ENCODE measurements at regions not wholly inside any gene's neighbourhood (a gene's known extent, or its start where the extent isn't known, plus 50 kb on each side); places are given as distances from the start of the nearest gene placed in this dataset.

GRCh38 chr18:64253222-64253621 lies 104.3 kb upstream of the LINC00305 start:
- Histone ChIP-seq H3K27ac (no peak overlapping the region), H3K36me3 (no peaks in the 10 kb centered on the region), H3K4me3 (no peak overlapping the region), H3K4me1 (replicated peaks) (no peaks in the 10 kb centered on the region), H3K9me3 (no peaks in the 10 kb centered on the region), H3K27me3 (replicated peaks; ENCODE audit: insufficient read depth) (no peaks in the 10 kb centered on the region)
- WGBS: 91% methylated on average over 4 of the region's 4 CpGs
- intact Hi-C loops (cut with DNase I): no loop called here
- no peak for TF ChIP-seq CTCF (IDR thresholded peaks at IDR 0.05)
- no peak for TF ChIP-seq POLR2A (IDR thresholded peaks at IDR 0.05)
- no peak for TF ChIP-seq POLR2AphosphoS5 (IDR thresholded peaks at IDR 0.05)
- no peak for DNase-seq (ENCODE audit: low spot score)

- no peaks in the 10 kb centered on the region for H3K4me1 ChIP-seq (replicated peaks)
- H3K36me3 ChIP-seq: no peaks in the 10 kb centered on the region
- TF ChIP-seq POLR2AphosphoS5 (IDR thresholded peaks at IDR 0.05): no peak
- no peak for TF ChIP-seq CTCF (IDR thresholded peaks at IDR 0.05)
- TF ChIP-seq POLR2A (IDR thresholded peaks at IDR 0.05): no peak
- H3K4me3 ChIP-seq: no peak overlapping the region
- intact Hi-C loops (cut with DNase I): no loop called here
- H3K27me3 ChIP-seq (replicated peaks; ENCODE audit: insufficient read depth): no peaks in the 10 kb centered on the region
- H3K27ac ChIP-seq: no peak overlapping the region
- H3K9me3 ChIP-seq: no peaks in the 10 kb centered on the region
- WGBS: 86% methylated on average over 8 of the region's 8 CpGs
- DNase-seq (ENCODE audit: low spot score): no peak
These were observed 99.9 kb upstream of the LINC00305 start for GRCh38 chr18:64248836-64249235.

- no peak for DNase-seq (ENCODE audit: low spot score)
- TF ChIP-seq CTCF (IDR thresholded peaks at IDR 0.05) (no peak), POLR2AphosphoS5 (IDR thresholded peaks at IDR 0.05) (no peak), POLR2A (IDR thresholded peaks at IDR 0.05) (no peak)
- 69% methylated on average over 2 of the region's 2 CpGs for WGBS
These were observed 96.4 kb upstream of the LINC00305 start for GRCh38 chr18:64245126-64245861.

GRCh38 chr18:64244571-64244970 lies 95.7 kb upstream of the LINC00305 start:
- DNase-seq (ENCODE audit: low spot score): no peak
- Histone ChIP-seq H3K9me3 (no peaks in the 10 kb centered on the region), H3K36me3 (no peaks in the 10 kb centered on the region), H3K27me3 (replicated peaks; ENCODE audit: insufficient read depth) (no peaks in the 10 kb centered on the region), H3K4me1 (replicated peaks) (no peaks in the 10 kb centered on the region), H3K4me3 (no peak overlapping the region), H3K27ac (no peak overlapping the region)
- intact Hi-C loops (cut with DNase I): no loop called here
- 88% methylated on average over 4 of the region's 4 CpGs for WGBS
- TF ChIP-seq POLR2AphosphoS5 (IDR thresholded peaks at IDR 0.05) (no peak), CTCF (IDR thresholded peaks at IDR 0.05) (no peak), POLR2A (IDR thresholded peaks at IDR 0.05) (no peak)

More at GRCh38 chr18:64245126-64245861, 96.4 kb upstream of the LINC00305 start:
- no peaks in the 10 kb centered on the region for H3K27me3 ChIP-seq (replicated peaks; ENCODE audit: insufficient read depth)
- no peaks in the 10 kb centered on the region for H3K4me1 ChIP-seq (replicated peaks)
- intact Hi-C loops (cut with DNase I): no loop called here
- H3K4me3 ChIP-seq: no peak overlapping the region
- no peak overlapping the region for H3K27ac ChIP-seq
- H3K36me3 ChIP-seq: no peaks in the 10 kb centered on the region
- no peaks in the 10 kb centered on the region for H3K9me3 ChIP-seq

GRCh38 chr18:64240316-64240715 lies 91.4 kb upstream of the LINC00305 start:
- intact Hi-C loops (cut with DNase I): no loop called here
- Histone ChIP-seq H3K4me1 (replicated peaks) (no peaks in the 10 kb centered on the region), H3K27ac (no peak overlapping the region), H3K27me3 (replicated peaks; ENCODE audit: insufficient read depth) (no peaks in the 10 kb centered on the region), H3K9me3 (no peaks in the 10 kb centered on the region), H3K36me3 (no peaks in the 10 kb centered on the region), H3K4me3 (no peak overlapping the region)
- no peak for DNase-seq (ENCODE audit: low spot score)
- TF ChIP-seq POLR2AphosphoS5 (IDR thresholded peaks at IDR 0.05) (no peak), POLR2A (IDR thresholded peaks at IDR 0.05) (no peak), CTCF (IDR thresholded peaks at IDR 0.05) (no peak)
- 25% methylated on average over 3 of the region's 3 CpGs for WGBS
